NT2/D1 (cell line): ENCODE measurements at regions not wholly inside any gene's neighbourhood (a gene's known extent, or its start where the extent isn't known, plus 50 kb on each side); places are given as distances from the start of the nearest gene placed in this dataset.

Source experiments
- DNase-seq: peaks from one replicate; pipeline ENCODE4 v3.0.0-alpha.2; 2011; ENCODE audit warnings: low read depth, low spot score
- H3K27me3 ChIP-seq: 2 replicates; pipeline ENCODE4 v1.6.0; 2011; ENCODE audit warnings: mild to moderate bottlenecking; ENCODE audit not compliant: insufficient read length, insufficient read depth
- H3K36me3 ChIP-seq: 2 replicates; pipeline ENCODE4 v1.6.1; 2011; ENCODE audit warnings: mild to moderate bottlenecking, low read length, mixed read lengths; ENCODE audit not compliant: insufficient read depth, insufficient read length
- H3K4me1 ChIP-seq: 2 replicates; pipeline ENCODE4 v1.5.1; 2011; ENCODE audit not compliant: insufficient read depth, insufficient read length
- H3K4me3 ChIP-seq: 2 replicates; pipeline ENCODE4 v1.5.1; 2011; ENCODE audit warnings: low read depth; ENCODE audit not compliant: insufficient read length
- H3K9ac ChIP-seq: 2 replicates; pipeline ENCODE4 v1.6.0; 2011; ENCODE audit warnings: low read depth; ENCODE audit not compliant: insufficient read length
- H3K9me3 ChIP-seq: 2 replicates; pipeline ENCODE4 v1.5.1; 2011; ENCODE audit warnings: mild to moderate bottlenecking, low read length; ENCODE audit not compliant: insufficient read depth
- SUZ12 ChIP-seq: IDR thresholded peaks from 2 replicates; pipeline ENCODE4 v1.6.1; 2011; ENCODE audit not compliant: insufficient read length, insufficient read depth; ENCODE audit errors: extremely low read depth
- YY1 ChIP-seq: IDR thresholded peaks from 2 replicates; pipeline ENCODE4 v1.6.1; 2011; ENCODE audit not compliant: insufficient read length, insufficient read depth
- ZNF274 ChIP-seq: IDR thresholded peaks from 2 replicates; pipeline ENCODE4 v1.6.1; 2011; ENCODE audit warnings: mild to moderate bottlenecking, low read depth, low read length

GRCh38 chr12:43252585-43252984, 299.4 kb downstream of the ADAMTS20 start:
- no peaks in the 10 kb centered on the region for H3K27me3 ChIP-seq
- H3K36me3 ChIP-seq = no peaks in the 10 kb centered on the region
- H3K9ac ChIP-seq = no peak overlapping the region
- no peak overlapping the region for H3K4me3 ChIP-seq
- H3K9me3 ChIP-seq = no peaks in the 10 kb centered on the region
- H3K4me1 ChIP-seq = no peaks in the 10 kb centered on the region
- no peak for DNase-seq
- no peak for TF ChIP-seq YY1
- no peak for TF ChIP-seq ZNF274
- no peak for TF ChIP-seq SUZ12

- no peak overlapping the region for H3K4me3 ChIP-seq
These were observed 306.1 kb downstream of the ADAMTS20 start for GRCh38 chr12:43245947-43246346.

GRCh38 chr12:43241986-43242385, 310.0 kb downstream of the ADAMTS20 start:
- no peaks in the 10 kb centered on the region for H3K9me3 ChIP-seq
- H3K27me3 ChIP-seq = no peaks in the 10 kb centered on the region
- H3K4me1 ChIP-seq = no peaks in the 10 kb centered on the region
- TF ChIP-seq SUZ12 (no peak), ZNF274 (no peak), YY1 (no peak)
- no peak overlapping the region for H3K4me3 ChIP-seq
- no peaks in the 10 kb centered on the region for H3K36me3 ChIP-seq
- DNase-seq = no peak
- H3K9ac ChIP-seq = no peak overlapping the region

More at GRCh38 chr12:43245947-43246346, 306.1 kb downstream of the ADAMTS20 start:
- H3K4me1 ChIP-seq = no peaks in the 10 kb centered on the region
- no peak overlapping the region for H3K9ac ChIP-seq
- H3K27me3 ChIP-seq = no peaks in the 10 kb centered on the region
- TF ChIP-seq SUZ12 = no peak
- no peak for TF ChIP-seq ZNF274
- no peak for TF ChIP-seq YY1
- DNase-seq = no peak
- no peaks in the 10 kb centered on the region for H3K36me3 ChIP-seq
- no peaks in the 10 kb centered on the region for H3K9me3 ChIP-seq

- no peak for DNase-seq
- H3K4me3 ChIP-seq = no peak overlapping the region
- no peaks in the 10 kb centered on the region for H3K27me3 ChIP-seq
- H3K36me3 ChIP-seq = no peaks in the 10 kb centered on the region
- no peaks in the 10 kb centered on the region for H3K4me1 ChIP-seq
- TF ChIP-seq YY1 (no peak), SUZ12 (no peak), ZNF274 (no peak)
- H3K9me3 ChIP-seq = no peaks in the 10 kb centered on the region
- no peak overlapping the region for H3K9ac ChIP-seq
These were observed 313.7 kb downstream of the ADAMTS20 start for GRCh38 chr12:43238281-43238680.

- TF ChIP-seq ZNF274 = no peak
- TF ChIP-seq SUZ12 = no peak
- no peak for TF ChIP-seq YY1
- no peak for DNase-seq
- H3K4me1 ChIP-seq = no peaks in the 10 kb centered on the region
- H3K9ac ChIP-seq = no peak overlapping the region
- no peaks in the 10 kb centered on the region for H3K9me3 ChIP-seq
- H3K4me3 ChIP-seq = no peak overlapping the region
- H3K36me3 ChIP-seq = no peaks in the 10 kb centered on the region
- no peaks in the 10 kb centered on the region for H3K27me3 ChIP-seq
These were observed 314.6 kb downstream of the ADAMTS20 start for GRCh38 chr12:43237238-43237879.

- TF ChIP-seq SUZ12 (no peak), ZNF274 (no peak), YY1 (no peak)
- Histone ChIP-seq H3K9me3 (no peaks in the 10 kb centered on the region), H3K27me3 (no peaks in the 10 kb centered on the region), H3K4me1 (no peaks in the 10 kb centered on the region), H3K36me3 (no peaks in the 10 kb centered on the region), H3K9ac (no peak overlapping the region), H3K4me3 (no peak overlapping the region)
- no peak for DNase-seq
These were observed 316.3 kb downstream of the ADAMTS20 start for GRCh38 chr12:43235721-43236120.

- no peaks in the 10 kb centered on the region for H3K4me1 ChIP-seq
- no peak overlapping the region for H3K4me3 ChIP-seq
- TF ChIP-seq SUZ12 (no peak), ZNF274 (no peak), YY1 (no peak)
- no peak for DNase-seq
- H3K9me3 ChIP-seq = no peaks in the 10 kb centered on the region
- H3K36me3 ChIP-seq = no peaks in the 10 kb centered on the region
- no peak overlapping the region for H3K9ac ChIP-seq
- H3K27me3 ChIP-seq = no peaks in the 10 kb centered on the region
These were observed 318.1 kb downstream of the ADAMTS20 start for GRCh38 chr12:43233861-43234260.
